Trophoblast cell (in vitro differentiated cells and primary cell): ENCODE measurements at regions not wholly inside any gene's neighbourhood (a gene's known extent, or its start where the extent isn't known, plus 50 kb on each side); places are given as distances from the start of the nearest gene placed in this dataset.

Experiments used
- DNase-seq, 2 donors: peaks; one replicate each; pipeline ENCODE4 v3.0.0-alpha.2; 2016
- H2AFZ ChIP-seq: 2 replicates; pipeline ENCODE4 v1.6.1; 2013; ENCODE audit warnings: low read length, moderate library complexity, mild to moderate bottlenecking; ENCODE audit not compliant: insufficient read depth, poor library complexity
- H2AK5ac ChIP-seq: 2 replicates; pipeline ENCODE4 v1.6.1; 2013; ENCODE audit warnings: mild to moderate bottlenecking, low read length
- H2BK120ac ChIP-seq: 2 replicates; pipeline ENCODE4 v1.6.1; 2013; ENCODE audit warnings: low read length, mild to moderate bottlenecking, moderate library complexity; ENCODE audit not compliant: insufficient read depth, poor library complexity
- H2BK12ac ChIP-seq: 2 replicates; pipeline ENCODE4 v1.6.1; 2013; ENCODE audit warnings: mild to moderate bottlenecking, low read length, moderate library complexity
- H2BK5ac ChIP-seq: 2 replicates; pipeline ENCODE4 v1.6.1; 2013; ENCODE audit warnings: low read length, low read depth, moderate library complexity, mild to moderate bottlenecking; ENCODE audit not compliant: poor library complexity
- H3K14ac ChIP-seq: 2 replicates; pipeline ENCODE4 v1.6.1; 2013; ENCODE audit warnings: mild to moderate bottlenecking, low read length
- H3K18ac ChIP-seq: 2 replicates; pipeline ENCODE4 v1.6.1; 2013; ENCODE audit warnings: mild to moderate bottlenecking, low read length
- H3K23ac ChIP-seq: 2 replicates; pipeline ENCODE4 v1.6.1; 2013; ENCODE audit warnings: low read length
- H3K27ac ChIP-seq: 2 replicates; pipeline ENCODE4 v1.5.1; 2013; ENCODE audit warnings: low read depth, mild to moderate bottlenecking, inconsistent platforms, low read length, moderate library complexity
- H3K27me3 ChIP-seq: 2 replicates; pipeline ENCODE4 v1.6.1; 2013; ENCODE audit warnings: inconsistent platforms, mild to moderate bottlenecking, low read length, moderate library complexity; ENCODE audit not compliant: insufficient read depth
- H3K36me3 ChIP-seq, 2 experiments: 1 replicate in 1 of 2; 2 replicates in 1 of 2; pipeline ENCODE4 v1.6.1; 2013; ENCODE audit warnings: low read length in 2 of 2, mild to moderate bottlenecking in 2 of 2, moderate library complexity in 1 of 2; ENCODE audit not compliant: insufficient read depth in 2 of 2, control insufficient read depth in 1 of 2
- H3K4ac ChIP-seq: 2 replicates; pipeline ENCODE4 v1.6.1; 2013; ENCODE audit warnings: low read depth, mild to moderate bottlenecking, low read length, moderate library complexity
- H3K4me1 ChIP-seq, 2 experiments: 1 replicate in 1 of 2; 2 replicates in 1 of 2; pipeline ENCODE4 v1.6.1; 2013; ENCODE audit warnings: low read length in 2 of 2, mild to moderate bottlenecking in 2 of 2, moderate library complexity in 1 of 2; ENCODE audit not compliant: insufficient read depth in 2 of 2, control insufficient read depth in 1 of 2
- H3K4me2 ChIP-seq: 2 replicates; pipeline ENCODE4 v1.6.1; 2013; ENCODE audit warnings: inconsistent platforms, mild to moderate bottlenecking, low read length, moderate library complexity
- H3K4me3 ChIP-seq: 2 replicates; pipeline ENCODE4 v1.5.1; 2013; ENCODE audit warnings: mild to moderate bottlenecking, low read depth, low read length, inconsistent platforms
- H3K79me1 ChIP-seq: one replicate; pipeline ENCODE4 v1.6.1; 2013; ENCODE audit warnings: low read length
- H3K79me2 ChIP-seq: 2 replicates; pipeline ENCODE4 v1.6.1; 2013; ENCODE audit warnings: low read length, mild to moderate bottlenecking; ENCODE audit not compliant: control insufficient read depth, insufficient read depth, poor library complexity
- H3K9ac ChIP-seq: 2 replicates; pipeline ENCODE4 v1.6.1; 2013; ENCODE audit warnings: mild to moderate bottlenecking, low read length
- H3K9me3 ChIP-seq: 2 replicates; pipeline ENCODE4 v1.6.1; 2013; ENCODE audit warnings: low read depth, mild to moderate bottlenecking, control low read depth, inconsistent platforms, low read length; ENCODE audit not compliant: insufficient read depth
- H4K12ac ChIP-seq: 2 replicates; pipeline ENCODE4 v1.6.1; 2013; ENCODE audit warnings: low read depth, mild to moderate bottlenecking, low read length, moderate library complexity
- H4K8ac ChIP-seq: 2 replicates; pipeline ENCODE4 v1.6.1; 2013; ENCODE audit warnings: low read depth, mild to moderate bottlenecking, low read length, moderate library complexity
- H4K91ac ChIP-seq: one replicate; pipeline ENCODE4 v1.6.1; 2013; ENCODE audit warnings: low read depth, mild to moderate bottlenecking, low read length, moderate library complexity
- whole genome bisulfite sequencing: extraction: QIAGEN DNeasy Blood & Tissue Kit; methylation state at CpG from one replicate; pipeline ENCODE4 v1.1.7; 2013; ENCODE audit warnings: missing lambda C conversion rate; ENCODE audit not compliant: insufficient read length, insufficient coverage; ENCODE audit errors: extremely low coverage; 5-methylcytosine and 5-hydroxymethylcytosine counted together

DNA sequence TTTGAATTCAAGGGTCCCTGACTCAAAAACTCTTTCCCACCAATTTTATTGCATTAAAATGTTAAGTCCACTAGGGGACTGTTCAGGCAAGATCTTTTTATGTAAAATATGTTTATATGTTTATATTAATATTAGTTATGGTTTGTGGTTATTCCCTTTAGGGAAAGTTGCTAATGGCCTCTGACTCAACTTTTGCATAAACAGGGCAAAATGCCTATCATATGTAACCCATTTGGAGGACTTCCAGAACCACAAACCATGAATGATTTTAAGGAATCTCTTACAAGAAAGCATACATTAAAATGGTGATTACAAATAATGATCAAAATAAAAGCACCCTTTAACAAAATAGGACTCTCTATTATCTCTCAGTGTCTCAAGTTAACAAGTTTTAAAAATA is 1484.5 kb upstream of the ZEB2 start:
- Histone ChIP-seq H3K4ac (no peak overlapping the region), H3K27me3 (no peaks in the 10 kb centered on the region), H4K8ac (no peak overlapping the region), H4K91ac (no peak overlapping the region), H2AFZ (no peak overlapping the region), H3K79me2 (no peaks in the 10 kb centered on the region), H2BK5ac (no peak overlapping the region), H2AK5ac (no peak overlapping the region), H2BK12ac (no peak overlapping the region), H3K23ac (no peak overlapping the region), H3K4me3 (no peak overlapping the region), H3K79me1 (no peaks in the 10 kb centered on the region), H3K9ac (no peak overlapping the region), H3K36me3 (no peaks in the 10 kb centered on the region), H3K27ac (no peak overlapping the region), H3K9me3 (no peaks in the 10 kb centered on the region), H3K18ac (no peak overlapping the region), H2BK120ac (no peak overlapping the region), H4K12ac (no peak overlapping the region), H3K4me2 (no peak overlapping the region), H3K4me1 (no peaks in the 10 kb centered on the region), H3K14ac (no peak overlapping the region)
- no peak for DNase-seq

DNA sequence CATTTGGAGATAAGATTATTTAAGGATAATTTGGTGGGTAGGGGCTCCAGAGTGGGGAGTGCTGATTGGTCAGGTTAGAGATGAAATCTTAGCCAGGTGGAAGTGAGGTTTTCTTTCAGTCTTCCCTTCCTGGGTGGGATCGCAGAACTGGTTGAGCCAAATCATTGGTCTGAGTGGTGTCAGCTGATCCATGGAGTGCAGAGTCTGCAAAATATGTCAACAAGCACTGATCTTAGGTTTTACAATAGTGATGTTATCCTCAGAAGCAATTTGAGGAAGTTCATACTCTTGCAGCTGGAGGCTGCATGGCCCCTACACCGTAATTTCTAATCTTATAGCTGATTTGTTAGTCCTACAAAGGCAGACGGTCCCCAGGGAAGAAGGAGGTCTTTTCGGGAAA is 1483.4 kb upstream of the ZEB2 start:
- Histone ChIP-seq H4K12ac (no peak overlapping the region), H2AK5ac (no peak overlapping the region), H3K9me3 (no peaks in the 10 kb centered on the region), H3K4me1 (no peaks in the 10 kb centered on the region), H3K23ac (no peak overlapping the region), H3K27ac (no peak overlapping the region), H3K79me2 (no peaks in the 10 kb centered on the region), H3K4ac (no peak overlapping the region), H4K8ac (no peak overlapping the region), H2BK120ac (no peak overlapping the region), H3K4me3 (no peak overlapping the region), H2BK12ac (no peak overlapping the region), H2AFZ (no peak overlapping the region), H3K36me3 (no peaks in the 10 kb centered on the region), H3K27me3 (no peaks in the 10 kb centered on the region), H3K18ac (no peak overlapping the region), H4K91ac (no peak overlapping the region), H2BK5ac (no peak overlapping the region), H3K79me1 (no peaks in the 10 kb centered on the region), H3K4me2 (no peak overlapping the region), H3K9ac (no peak overlapping the region), H3K14ac (no peak overlapping the region)
- DNase-seq, result no peak
- no CpG with 5 or more reads among the region's 4 CpGs for WGBS

DNA sequence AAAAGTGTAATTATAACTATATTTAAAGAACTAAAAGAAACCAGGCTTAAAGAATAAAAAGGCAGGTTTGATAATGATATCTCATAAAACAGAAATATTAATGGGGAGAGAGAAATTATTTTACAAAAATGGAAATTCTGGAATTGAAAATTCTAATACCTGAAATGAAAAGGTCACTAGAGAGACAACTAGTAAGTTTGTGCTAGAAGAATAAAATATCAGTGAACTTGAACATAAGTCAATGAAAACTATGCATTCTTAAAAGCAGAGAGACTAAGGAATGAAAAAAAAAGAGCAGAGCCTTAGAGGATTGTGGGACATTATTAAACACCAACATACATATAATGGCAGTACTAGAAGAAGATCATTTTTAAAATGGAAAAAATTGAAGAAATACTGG is 1475.0 kb upstream of the ZEB2 start:
- H4K8ac ChIP-seq, result no peak overlapping the region
- no peaks in the 10 kb centered on the region for H3K4me1 ChIP-seq
- no peaks in the 10 kb centered on the region for H3K79me2 ChIP-seq
- H3K4ac ChIP-seq, result no peak overlapping the region
- no peaks in the 10 kb centered on the region for H3K36me3 ChIP-seq
- H3K4me3 ChIP-seq, result no peak overlapping the region
- no peak overlapping the region for H3K14ac ChIP-seq
- H3K9me3 ChIP-seq, result no peaks in the 10 kb centered on the region
- no peaks in the 10 kb centered on the region for H3K27me3 ChIP-seq
- no peak for DNase-seq
- no peak overlapping the region for H4K91ac ChIP-seq
- H4K12ac ChIP-seq, result no peak overlapping the region
- no peak overlapping the region for H3K23ac ChIP-seq
- no peak overlapping the region for H3K9ac ChIP-seq
- no peak overlapping the region for H2BK120ac ChIP-seq
- H3K18ac ChIP-seq, result no peak overlapping the region
- H2BK5ac ChIP-seq, result no peak overlapping the region
- H2AFZ ChIP-seq, result no peak overlapping the region
- no peak overlapping the region for H2AK5ac ChIP-seq
- no peaks in the 10 kb centered on the region for H3K79me1 ChIP-seq
- no peak overlapping the region for H3K4me2 ChIP-seq
- no peak overlapping the region for H2BK12ac ChIP-seq
- H3K27ac ChIP-seq, result no peak overlapping the region

DNA sequence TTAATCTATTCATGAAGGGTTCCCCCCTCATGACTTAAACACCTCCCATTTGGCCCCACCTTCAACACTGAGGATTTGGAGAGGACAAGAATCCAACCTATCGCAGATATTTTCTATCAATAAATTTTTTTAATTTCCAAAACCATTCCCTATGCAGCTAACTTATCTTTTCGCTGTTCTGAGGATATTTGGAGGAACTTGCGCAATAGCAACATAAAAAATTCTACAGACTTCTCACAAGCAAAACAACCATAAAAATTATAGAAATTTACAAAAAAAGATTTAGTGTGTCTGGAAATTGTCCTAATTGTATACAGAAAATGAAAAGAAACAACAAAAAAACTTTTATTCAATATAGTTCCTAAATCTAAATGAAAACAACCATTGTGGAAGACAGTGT is 1472.7 kb upstream of the ZEB2 start:
- no peaks in the 10 kb centered on the region for H3K79me1 ChIP-seq
- no peaks in the 10 kb centered on the region for H3K27me3 ChIP-seq
- H3K36me3 ChIP-seq, result no peaks in the 10 kb centered on the region
- WGBS, result 100% methylated on average over 2 of the region's 3 CpGs
- no peak overlapping the region for H3K23ac ChIP-seq
- no peak overlapping the region for H2BK12ac ChIP-seq
- H3K79me2 ChIP-seq, result no peaks in the 10 kb centered on the region
- no peak overlapping the region for H4K91ac ChIP-seq
- no peak overlapping the region for H3K18ac ChIP-seq
- no peak overlapping the region for H3K14ac ChIP-seq
- H4K8ac ChIP-seq, result no peak overlapping the region
- no peak overlapping the region for H2AFZ ChIP-seq
- H2BK120ac ChIP-seq, result no peak overlapping the region
- no peak overlapping the region for H3K9ac ChIP-seq
- H3K4me3 ChIP-seq, result no peak overlapping the region
- H3K9me3 ChIP-seq, result no peaks in the 10 kb centered on the region
- no peak overlapping the region for H2AK5ac ChIP-seq
- H4K12ac ChIP-seq, result no peak overlapping the region
- H2BK5ac ChIP-seq, result no peak overlapping the region
- H3K4me2 ChIP-seq, result no peak overlapping the region
- no peaks in the 10 kb centered on the region for H3K4me1 ChIP-seq
- H3K27ac ChIP-seq, result no peak overlapping the region
- no peak overlapping the region for H3K4ac ChIP-seq
- no peak for DNase-seq

DNA sequence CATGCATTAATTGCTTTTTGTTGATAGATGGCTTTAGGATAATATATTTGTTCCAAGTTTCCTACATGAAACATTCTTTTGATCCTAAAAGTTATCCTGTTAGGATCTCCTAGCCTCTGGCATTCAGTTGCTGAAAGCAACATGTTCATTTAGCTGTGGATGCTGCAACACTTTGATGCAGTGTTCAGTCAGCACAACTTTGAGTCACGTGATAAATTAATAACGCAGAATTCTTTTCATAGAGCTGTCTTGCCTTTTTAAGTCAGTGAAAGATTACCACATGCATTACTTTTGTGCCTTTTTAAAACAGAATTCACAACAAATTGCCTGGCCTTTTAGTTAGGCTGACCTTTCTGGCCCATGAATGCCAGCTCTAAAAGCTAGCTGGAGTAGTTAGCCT is 1467.9 kb upstream of the ZEB2 start:
- Histone ChIP-seq H3K23ac (no peak overlapping the region), H3K4me2 (no peak overlapping the region), H2AFZ (no peak overlapping the region), H3K14ac (no peak overlapping the region), H3K9ac (no peak overlapping the region), H3K9me3 (no peaks in the 10 kb centered on the region), H3K4ac (no peak overlapping the region), H3K4me3 (no peak overlapping the region), H3K79me2 (no peaks in the 10 kb centered on the region), H2AK5ac (no peak overlapping the region), H2BK5ac (no peak overlapping the region), H4K91ac (no peak overlapping the region), H4K8ac (no peak overlapping the region), H3K18ac (no peak overlapping the region), H3K27ac (no peak overlapping the region), H2BK12ac (no peak overlapping the region), H2BK120ac (no peak overlapping the region), H3K79me1 (no peaks in the 10 kb centered on the region), H4K12ac (no peak overlapping the region), H3K4me1 (no peaks in the 10 kb centered on the region), H3K36me3 (no peaks in the 10 kb centered on the region), H3K27me3 (no peaks in the 10 kb centered on the region)
- no peak for DNase-seq
- WGBS, result no CpG with 5 or more reads among the region's 2 CpGs
